CD4-positive, CD25-positive, alpha-beta regulatory T cell (primary cell): ENCODE measurements at regions not wholly inside any gene's neighbourhood (a gene's known extent, or its start where the extent isn't known, plus 50 kb on each side); places are given as distances from the start of the nearest gene placed in this dataset.

Experiments used
- ATAC-seq, 2 donors: fragments of 150-1000 bp; cut with Tn5 transposase; one replicate each; pipeline ENCODE4 v1.10.0; 2021; ENCODE audit warnings: low read depth in 2 of 2, moderate number of reproducible peaks in 2 of 2, moderate library complexity in 1 of 2
- DNase-seq, 3 donors: peaks; one replicate each; pipeline versions ENCODE4 v3.0.0 to v3.0.0-alpha.2; 2012 to 2022; ENCODE audit warnings: mixed read lengths in 1 of 3
- H3K27ac ChIP-seq: one replicate; pipeline ENCODE4 v1.7.0; 2013; ENCODE audit warnings: mild to moderate bottlenecking, low read length; ENCODE audit not compliant: insufficient read depth, poor library complexity, severe bottlenecking
- H3K27me3 ChIP-seq: one replicate; pipeline ENCODE4 v1.7.0; 2013; ENCODE audit warnings: low read length; ENCODE audit not compliant: control insufficient read depth, insufficient read depth
- H3K36me3 ChIP-seq: one replicate; pipeline ENCODE4 v1.7.0; 2013; ENCODE audit warnings: mild to moderate bottlenecking, low read length, moderate library complexity; ENCODE audit not compliant: control insufficient read depth, insufficient read depth
- H3K4me1 ChIP-seq: 2 replicates; pipeline ENCODE4 v1.7.0; 2013; ENCODE audit warnings: mild to moderate bottlenecking, low read length; ENCODE audit not compliant: insufficient read depth, control insufficient read depth, poor library complexity, severe bottlenecking
- H3K4me3 ChIP-seq: one replicate; pipeline ENCODE4 v1.7.0; 2013; ENCODE audit warnings: low read depth, mild to moderate bottlenecking, low read length, moderate library complexity
- H3K9me3 ChIP-seq, 2 experiments: 1 replicate in 1 of 2; 2 replicates in 1 of 2; pipeline ENCODE4 v1.7.0; 2013; ENCODE audit warnings: low read length in 2 of 2, mild to moderate bottlenecking in 1 of 2, moderate library complexity in 1 of 2; ENCODE audit not compliant: control insufficient read depth in 2 of 2
- H3K27ac Mint-ChIP-seq, 3 donors: one replicate each; pipeline ENCODE4 v1.8.0; 2020 to 2022; ENCODE audit warnings: mild to moderate bottlenecking in 3 of 3, mixed read lengths in 3 of 3, moderate library complexity in 2 of 3
- H3K27me3 Mint-ChIP-seq: one replicate; pipeline ENCODE4 v1.8.0; 2022; ENCODE audit warnings: mild to moderate bottlenecking, mixed read lengths
- H3K36me3 Mint-ChIP-seq: one replicate; pipeline ENCODE4 v1.8.0; 2020; ENCODE audit warnings: mixed read lengths
- H3K4me1 Mint-ChIP-seq, 4 donors: one replicate each; pipeline ENCODE4 v1.8.0; 2020 to 2022; ENCODE audit warnings: mixed read lengths in 4 of 4, mild to moderate bottlenecking in 1 of 4
- H3K4me3 Mint-ChIP-seq, 4 donors: one replicate each; pipeline ENCODE4 v1.8.0; 2020 to 2022; ENCODE audit warnings: mild to moderate bottlenecking in 4 of 4, mixed read lengths in 4 of 4, moderate library complexity in 3 of 4
- H3K9me3 Mint-ChIP-seq, 7 donors: one replicate each; pipeline ENCODE4 v1.8.0; 2020 to 2022; ENCODE audit warnings: mixed read lengths in 7 of 7, mild to moderate bottlenecking in 3 of 7, moderate library complexity in 2 of 7

DNA sequence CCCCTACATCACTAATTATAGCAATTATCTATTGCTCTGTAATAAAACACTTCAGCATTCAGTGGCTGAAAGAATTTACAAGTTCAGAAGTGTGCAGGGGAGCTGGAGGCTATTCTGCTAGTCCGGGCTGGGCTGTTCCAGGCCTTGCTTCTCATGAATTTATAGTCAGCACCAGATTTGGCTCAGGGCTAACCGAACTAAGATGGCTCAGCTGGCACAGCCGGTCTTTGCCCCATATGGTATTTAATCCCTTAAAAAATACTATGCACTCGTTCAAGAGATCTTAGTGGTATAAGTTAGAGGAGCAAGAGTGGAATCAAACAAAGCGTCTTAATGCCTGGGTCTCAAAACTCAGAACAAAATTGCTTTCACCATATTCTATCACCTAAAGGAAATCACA, 932.9 kb downstream of the XPNPEP1 start:
- no peak overlapping the region for H3K27ac Mint-ChIP-seq
- peaks cover 0 to 21% (median 5%) of the 10 kb centered on the region in 7 donors for H3K9me3 Mint-ChIP-seq
- H3K27ac ChIP-seq = no peak overlapping the region
- H3K36me3 ChIP-seq = no peaks in the 10 kb centered on the region
- no peak overlapping the region for H3K4me3 Mint-ChIP-seq
- peaks cover 2 to 5% of the 10 kb centered on the region in 2 experiments for H3K9me3 ChIP-seq
- H3K4me1 ChIP-seq = no peaks in the 10 kb centered on the region
- no peaks in the 10 kb centered on the region for H3K4me1 Mint-ChIP-seq
- no peaks in the 10 kb centered on the region for H3K27me3 ChIP-seq
- H3K27me3 Mint-ChIP-seq = no peaks in the 10 kb centered on the region
- no peak for ATAC-seq
- H3K36me3 Mint-ChIP-seq = no peaks in the 10 kb centered on the region
- no peak overlapping the region for H3K4me3 ChIP-seq
- DNase-seq = no peak

DNA sequence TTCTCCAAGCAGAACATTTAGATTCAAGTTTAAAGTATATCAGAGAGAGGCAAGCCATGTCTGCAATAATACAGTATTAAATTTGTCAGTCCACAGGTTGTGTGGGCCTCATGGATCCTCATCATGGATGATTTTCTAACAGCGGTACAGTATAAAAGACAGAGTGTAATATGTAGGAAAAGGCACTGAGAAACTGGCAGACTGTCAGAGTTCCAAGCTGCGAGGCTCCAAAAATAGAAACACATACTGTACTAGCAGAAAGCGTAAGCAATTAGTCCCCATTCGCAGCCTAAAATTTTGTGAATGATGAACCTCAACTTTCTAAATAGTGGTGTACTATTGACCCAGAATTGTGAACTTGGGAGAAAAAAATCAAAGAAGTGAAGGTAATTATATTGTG, 933.3 kb downstream of the XPNPEP1 start:
- no peaks in the 10 kb centered on the region for H3K36me3 ChIP-seq
- H3K4me1 ChIP-seq = no peaks in the 10 kb centered on the region
- no peaks in the 10 kb centered on the region for H3K36me3 Mint-ChIP-seq
- no peaks in the 10 kb centered on the region for H3K4me1 Mint-ChIP-seq
- DNase-seq (no peak), ATAC-seq (no peak)
- no peaks in the 10 kb centered on the region for H3K27me3 Mint-ChIP-seq
- H3K9me3 ChIP-seq = peaks cover 2 to 5% of the 10 kb centered on the region in 2 experiments
- H3K4me3 ChIP-seq = no peak overlapping the region
- H3K27ac Mint-ChIP-seq = no peak overlapping the region
- H3K9me3 Mint-ChIP-seq = peaks cover 0 to 20% (median 5%) of the 10 kb centered on the region in 7 donors
- no peak overlapping the region for H3K4me3 Mint-ChIP-seq
- H3K27ac ChIP-seq = no peak overlapping the region
- H3K27me3 ChIP-seq = no peaks in the 10 kb centered on the region

DNA sequence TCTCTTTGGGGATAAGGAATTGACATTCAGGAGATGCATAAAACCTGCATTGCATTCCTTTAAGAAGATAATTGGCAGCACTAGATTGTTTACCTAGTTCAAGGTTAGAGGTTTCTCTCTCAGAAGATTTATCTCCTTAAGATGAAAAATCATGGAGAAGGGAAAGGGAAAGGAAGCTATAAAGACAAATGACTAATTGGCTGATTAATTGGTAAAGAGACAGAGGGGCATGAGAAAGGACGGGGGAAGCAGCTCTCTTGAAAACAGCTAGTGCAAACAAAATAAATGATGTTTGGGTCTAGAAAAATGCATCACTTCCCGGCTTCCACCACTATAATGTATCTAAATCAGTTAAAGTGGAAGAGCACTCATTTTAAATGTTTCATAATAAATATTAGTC, 941.2 kb downstream of the XPNPEP1 start:
- no peaks in the 10 kb centered on the region for H3K4me1 Mint-ChIP-seq
- H3K4me3 Mint-ChIP-seq = no peak overlapping the region
- no peaks in the 10 kb centered on the region for H3K9me3 ChIP-seq
- no peak for DNase-seq
- H3K27ac Mint-ChIP-seq = no peak overlapping the region
- H3K27me3 ChIP-seq = no peaks in the 10 kb centered on the region
- H3K36me3 Mint-ChIP-seq = no peaks in the 10 kb centered on the region
- H3K4me3 ChIP-seq = no peak overlapping the region
- no peaks in the 10 kb centered on the region for H3K27me3 Mint-ChIP-seq
- no peaks in the 10 kb centered on the region for H3K4me1 ChIP-seq
- no peak overlapping the region for H3K27ac ChIP-seq
- H3K36me3 ChIP-seq = no peaks in the 10 kb centered on the region
- ATAC-seq = no peak
- H3K9me3 Mint-ChIP-seq = peaks cover 3 to 20% (median 6%) of the 10 kb centered on the region in 7 donors

DNA sequence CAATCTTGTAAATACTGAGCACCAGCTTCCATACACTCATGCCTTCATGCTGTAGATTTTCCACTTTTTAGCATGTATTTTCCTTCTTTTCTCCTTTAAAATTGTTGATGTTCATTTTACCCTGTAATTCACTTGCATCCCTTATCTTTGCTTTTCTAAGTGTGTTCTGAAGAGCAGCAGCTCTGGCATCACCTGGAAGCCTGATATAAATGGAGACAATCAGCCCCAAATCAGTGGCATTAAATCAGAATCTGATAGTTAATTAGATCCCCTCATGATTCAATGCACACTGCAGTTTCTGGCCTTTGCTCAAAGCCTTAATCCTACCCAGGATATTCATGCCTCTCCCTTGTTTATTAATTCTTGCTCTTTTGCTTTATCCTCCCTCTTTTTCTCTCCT, 942.4 kb downstream of the XPNPEP1 start:
- DNase-seq (no peak), ATAC-seq (no peak)
- H3K27ac Mint-ChIP-seq = no peak overlapping the region
- H3K9me3 Mint-ChIP-seq = peaks cover 3 to 24% (median 8%) of the 10 kb centered on the region in 7 donors
- Histone ChIP-seq H3K9me3 (no peaks in the 10 kb centered on the region), H3K27ac (no peak overlapping the region), H3K36me3 (no peaks in the 10 kb centered on the region), H3K27me3 (no peaks in the 10 kb centered on the region), H3K4me3 (no peak overlapping the region), H3K4me1 (no peaks in the 10 kb centered on the region)
- H3K27me3 Mint-ChIP-seq = no peaks in the 10 kb centered on the region
- H3K4me1 Mint-ChIP-seq = no peaks in the 10 kb centered on the region
- H3K4me3 Mint-ChIP-seq = no peak overlapping the region
- no peaks in the 10 kb centered on the region for H3K36me3 Mint-ChIP-seq

DNA sequence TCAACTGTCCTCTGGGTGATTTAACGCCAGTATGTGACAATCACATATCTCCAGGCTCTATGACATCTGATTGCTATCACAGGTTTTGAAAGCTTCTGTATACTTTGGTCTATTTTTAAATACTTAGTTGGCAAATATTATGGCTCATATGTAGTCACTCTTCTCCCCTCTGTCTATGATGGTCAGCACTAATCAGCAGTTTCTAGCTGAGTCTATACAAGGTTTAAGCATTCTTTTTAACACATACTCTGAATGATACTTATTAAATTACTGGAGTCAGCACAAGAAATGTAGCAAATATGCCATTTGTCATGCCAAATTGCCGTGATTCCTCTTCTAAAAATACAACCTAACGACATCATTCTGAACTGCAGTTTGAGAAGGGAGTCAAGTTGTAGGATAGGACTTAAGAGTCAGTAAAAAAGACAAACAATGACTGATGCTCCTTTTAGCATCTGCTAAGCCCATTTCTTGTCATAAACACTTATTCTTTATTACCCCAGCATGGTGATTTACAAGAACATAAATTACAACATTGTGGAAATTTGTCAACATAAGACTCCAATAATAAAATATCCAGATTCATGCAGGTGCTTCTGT, 947.8 kb downstream of the XPNPEP1 start:
- no peak overlapping the region for H3K27ac Mint-ChIP-seq
- no peaks in the 10 kb centered on the region for H3K36me3 ChIP-seq
- no peak overlapping the region for H3K27ac ChIP-seq
- ATAC-seq = no peak
- H3K4me3 ChIP-seq = no peak overlapping the region
- no peaks in the 10 kb centered on the region for H3K36me3 Mint-ChIP-seq
- H3K9me3 Mint-ChIP-seq = peaks cover 3 to 38% (median 12%) of the 10 kb centered on the region in 7 donors
- H3K9me3 ChIP-seq = peaks cover 0 to 5% of the 10 kb centered on the region in 2 experiments
- H3K27me3 Mint-ChIP-seq = no peaks in the 10 kb centered on the region
- no peaks in the 10 kb centered on the region for H3K4me1 Mint-ChIP-seq
- H3K4me3 Mint-ChIP-seq = no peak overlapping the region
- no peaks in the 10 kb centered on the region for H3K4me1 ChIP-seq
- no peak for DNase-seq
- no peaks in the 10 kb centered on the region for H3K27me3 ChIP-seq

DNA sequence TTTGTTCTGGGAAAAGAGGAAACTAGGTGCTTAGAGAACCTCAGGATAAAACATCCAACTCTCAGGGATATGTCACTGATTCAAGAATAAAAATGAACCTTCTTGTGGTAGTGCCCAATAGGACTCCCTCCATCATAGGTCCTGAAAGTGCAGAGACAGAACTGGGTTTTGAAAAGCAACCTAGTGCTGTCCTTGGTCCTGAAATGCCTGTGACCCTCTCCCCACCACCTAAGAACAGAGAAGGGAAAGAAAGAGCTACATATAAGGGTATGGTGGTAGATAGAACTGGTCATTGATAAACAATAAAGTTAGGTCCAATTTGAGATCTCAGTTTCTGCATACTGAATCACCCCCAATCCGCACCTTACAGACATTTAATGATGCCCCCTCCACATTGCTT, 953.3 kb downstream of the XPNPEP1 start:
- Histone ChIP-seq H3K36me3 (no peaks in the 10 kb centered on the region), H3K4me1 (no peaks in the 10 kb centered on the region), H3K27me3 (no peaks in the 10 kb centered on the region), H3K4me3 (no peak overlapping the region), H3K27ac (no peak overlapping the region), H3K9me3 (peaks cover 0 to 5% of the 10 kb centered on the region in 2 experiments)
- Mint-ChIP-seq H3K9me3 (peaks cover 2 to 38% (median 7%) of the 10 kb centered on the region in 7 donors), H3K27me3 (no peaks in the 10 kb centered on the region), H3K27ac (no peak overlapping the region), H3K4me3 (no peak overlapping the region), H3K4me1 (no peaks in the 10 kb centered on the region), H3K36me3 (no peaks in the 10 kb centered on the region)
- no peak for ATAC-seq
- DNase-seq = no peak

DNA sequence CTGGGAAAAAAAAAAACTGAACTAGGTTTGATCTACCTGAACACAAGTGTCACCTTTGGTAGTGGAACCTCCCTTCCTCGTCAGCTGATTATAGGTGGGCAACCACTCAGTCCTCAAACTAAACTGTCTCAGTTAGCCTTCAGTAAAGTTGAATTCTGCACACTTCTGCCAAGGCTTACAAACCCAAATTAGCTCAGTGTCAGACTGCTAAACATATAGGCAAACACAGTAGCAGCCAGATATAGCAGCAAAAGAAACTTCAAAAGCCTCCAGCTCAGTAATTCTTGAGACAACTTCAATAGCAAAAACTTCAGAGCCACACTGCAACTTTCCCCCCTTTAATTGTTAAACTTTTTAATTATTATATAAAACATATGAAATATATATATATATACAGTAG, 956.9 kb downstream of the XPNPEP1 start:
- Histone ChIP-seq H3K27ac (no peak overlapping the region), H3K4me3 (no peak overlapping the region), H3K9me3 (peaks cover 2% of the 10 kb centered on the region in 2 experiments), H3K36me3 (no peaks in the 10 kb centered on the region), H3K4me1 (no peaks in the 10 kb centered on the region), H3K27me3 (no peaks in the 10 kb centered on the region)
- Mint-ChIP-seq H3K27me3 (no peaks in the 10 kb centered on the region), H3K4me1 (no peaks in the 10 kb centered on the region), H3K9me3 (peaks cover 2 to 32% (median 7%) of the 10 kb centered on the region in 7 donors), H3K27ac (no peak overlapping the region), H3K4me3 (no peak overlapping the region), H3K36me3 (no peaks in the 10 kb centered on the region)
- ATAC-seq = no peak
- DNase-seq = no peak

DNA sequence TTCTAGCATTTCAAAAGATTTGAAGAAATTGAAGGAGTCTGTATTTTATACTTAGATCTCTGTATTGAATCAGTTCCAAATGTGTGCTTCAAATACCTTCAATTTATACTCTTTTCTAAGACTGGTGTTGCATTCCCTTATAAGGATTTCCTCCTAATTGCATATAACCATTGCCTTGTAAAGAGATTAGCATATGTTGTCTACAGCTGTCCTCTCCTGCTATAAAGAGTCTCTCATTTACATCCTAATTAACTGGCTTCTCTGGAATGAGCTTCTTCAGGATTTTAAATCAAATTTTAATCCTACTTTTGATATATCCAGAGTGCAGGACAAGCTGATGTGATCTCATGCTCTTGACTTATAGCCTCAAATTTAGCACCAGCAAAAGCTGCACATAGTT, 957.3 kb downstream of the XPNPEP1 start:
- no peak for ATAC-seq
- H3K9me3 ChIP-seq = peaks cover 0 to 2% of the 10 kb centered on the region in 2 experiments
- no peak overlapping the region for H3K4me3 ChIP-seq
- Mint-ChIP-seq H3K9me3 (peaks cover 2 to 36% (median 6%) of the 10 kb centered on the region in 7 donors), H3K4me3 (no peak overlapping the region), H3K4me1 (no peaks in the 10 kb centered on the region), H3K27me3 (no peaks in the 10 kb centered on the region), H3K36me3 (no peaks in the 10 kb centered on the region), H3K27ac (no peak overlapping the region)
- H3K36me3 ChIP-seq = no peaks in the 10 kb centered on the region
- no peak for DNase-seq
- no peak overlapping the region for H3K27ac ChIP-seq
- no peaks in the 10 kb centered on the region for H3K4me1 ChIP-seq
- H3K27me3 ChIP-seq = no peaks in the 10 kb centered on the region
